Right renal pelvis (tissue), 4 donors: ENCODE measurements at regions not wholly inside any gene's neighbourhood (a gene's known extent, or its start where the extent isn't known, plus 50 kb on each side); places are given as distances from the start of the nearest gene placed in this dataset.

ENCODE experiments used
- DNase-seq, 4 donors: peaks; one replicate each; pipeline ENCODE4 v3.0.0-alpha.2; 2013; ENCODE audit warnings: low read depth in 4 of 4, low spot score in 3 of 4, missing footprints in 1 of 4

DNA sequence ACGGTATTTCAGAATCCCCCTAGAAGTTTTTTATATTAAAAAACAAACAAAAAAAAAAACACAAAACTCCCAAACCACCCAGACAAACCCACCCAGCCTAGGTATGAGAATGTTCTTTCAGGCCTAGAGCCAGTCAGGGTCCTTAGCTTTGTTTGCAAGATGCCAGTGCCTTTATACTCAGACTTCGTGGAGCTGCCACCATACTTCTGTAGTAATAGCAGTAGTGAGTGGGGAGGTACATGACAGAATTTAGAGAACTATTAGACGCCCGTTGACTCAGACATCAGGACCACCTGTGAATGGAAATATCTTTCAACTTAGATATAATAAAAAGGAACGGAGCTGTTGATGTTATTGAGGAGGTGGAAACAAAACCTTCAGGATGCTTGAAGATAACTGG lies 138.2 kb upstream of the MKLN1 start:
- DNase-seq, result no peak

DNA sequence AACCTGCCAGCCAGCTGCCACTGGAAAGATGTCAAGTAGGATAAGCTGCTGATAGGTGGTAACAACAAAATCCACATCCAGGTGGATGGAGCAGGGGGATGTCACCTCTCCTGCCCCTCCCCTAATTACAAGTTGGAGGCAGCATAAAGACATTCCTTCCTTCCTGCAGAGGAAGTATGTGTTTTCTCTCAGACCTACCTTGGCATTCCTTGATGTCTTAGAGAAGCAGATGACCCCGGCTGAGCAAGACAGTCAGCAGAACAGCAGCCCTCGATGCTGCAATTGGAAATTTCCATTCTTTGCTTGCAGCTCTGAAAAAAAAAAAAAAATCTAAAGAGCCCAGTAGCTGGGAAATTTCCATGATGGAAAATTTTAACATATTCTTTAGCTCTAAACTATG lies 137.5 kb upstream of the MKLN1 start:
- no peak for DNase-seq

DNA sequence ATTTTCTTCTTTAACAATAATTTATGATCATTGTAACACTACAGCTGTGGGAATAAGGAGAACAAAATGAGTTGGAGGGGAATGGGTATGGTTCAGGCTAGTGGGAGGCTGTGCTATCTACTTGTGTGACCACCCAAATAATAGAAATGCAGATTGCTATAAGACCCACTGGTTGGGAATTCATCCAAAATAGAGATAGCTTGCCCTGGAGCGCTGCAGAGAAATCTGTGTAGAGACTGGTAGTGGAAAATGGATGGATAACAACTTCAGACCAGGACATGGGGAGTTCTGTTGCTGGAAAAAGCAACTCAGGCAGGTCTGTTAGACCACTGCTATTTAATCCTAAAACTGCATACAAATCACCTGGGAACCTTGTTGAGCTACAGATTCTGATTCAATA lies 137.1 kb upstream of the MKLN1 start:
- DNase-seq, result no peak

DNA sequence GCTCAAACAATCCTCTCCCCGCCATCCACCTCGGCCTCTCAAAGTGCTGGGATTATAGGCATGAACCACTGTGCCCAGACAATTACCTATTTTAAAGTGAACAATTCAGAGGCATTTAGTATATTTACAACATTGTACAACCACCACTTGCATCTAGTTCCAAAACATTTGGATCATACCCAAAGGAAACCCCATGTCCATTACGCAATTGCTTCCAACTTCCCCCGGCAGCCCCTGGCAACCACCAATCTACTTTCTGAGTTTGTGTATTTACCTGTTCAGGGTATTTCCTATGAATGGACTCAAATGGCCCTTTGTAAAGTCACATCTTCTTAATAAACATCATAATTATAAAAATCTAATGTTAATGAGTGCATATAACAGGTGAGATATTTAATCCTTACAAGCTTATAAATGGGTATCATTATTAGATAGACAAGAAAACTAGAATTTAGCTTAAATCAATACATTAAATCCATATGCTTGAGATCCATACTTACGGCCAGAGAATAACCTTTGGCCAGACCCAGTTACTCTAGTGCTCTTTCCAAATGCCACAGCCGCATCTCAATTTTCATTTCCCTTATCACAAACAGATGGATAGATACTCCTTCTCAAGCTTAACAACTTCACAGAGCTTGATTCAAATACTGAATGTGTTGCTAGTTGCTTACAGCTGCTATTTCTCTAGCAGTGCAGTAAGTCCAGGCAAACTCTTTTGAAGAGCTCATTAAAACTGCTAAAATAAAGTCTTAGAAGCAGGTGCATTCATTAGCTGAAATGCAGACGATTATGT lies 133.4 kb upstream of the MKLN1 start:
- DNase-seq, result no peak

DNA sequence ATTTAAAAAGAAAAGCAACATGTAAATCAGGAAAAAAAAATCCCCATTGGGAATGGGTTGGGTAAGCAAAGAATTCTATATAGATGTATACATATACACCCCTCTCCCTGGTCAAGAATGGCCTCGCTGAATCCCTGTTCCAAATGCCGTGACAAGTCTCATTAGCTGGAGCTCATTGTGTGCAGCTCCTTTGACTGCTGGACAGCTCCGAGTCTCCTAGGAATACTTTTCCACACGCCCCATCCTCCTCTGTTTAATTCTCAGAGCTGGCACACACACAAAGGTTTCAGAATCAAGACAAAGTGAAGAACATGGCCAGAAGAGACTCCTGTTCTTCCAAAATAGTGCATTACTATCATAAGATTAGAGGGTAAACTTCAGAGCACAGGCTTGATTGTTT lies 130.9 kb upstream of the MKLN1 start:
- DNase-seq, result peak in 3 of 4 donors; percentile 28 to 35 (median 35)

DNA sequence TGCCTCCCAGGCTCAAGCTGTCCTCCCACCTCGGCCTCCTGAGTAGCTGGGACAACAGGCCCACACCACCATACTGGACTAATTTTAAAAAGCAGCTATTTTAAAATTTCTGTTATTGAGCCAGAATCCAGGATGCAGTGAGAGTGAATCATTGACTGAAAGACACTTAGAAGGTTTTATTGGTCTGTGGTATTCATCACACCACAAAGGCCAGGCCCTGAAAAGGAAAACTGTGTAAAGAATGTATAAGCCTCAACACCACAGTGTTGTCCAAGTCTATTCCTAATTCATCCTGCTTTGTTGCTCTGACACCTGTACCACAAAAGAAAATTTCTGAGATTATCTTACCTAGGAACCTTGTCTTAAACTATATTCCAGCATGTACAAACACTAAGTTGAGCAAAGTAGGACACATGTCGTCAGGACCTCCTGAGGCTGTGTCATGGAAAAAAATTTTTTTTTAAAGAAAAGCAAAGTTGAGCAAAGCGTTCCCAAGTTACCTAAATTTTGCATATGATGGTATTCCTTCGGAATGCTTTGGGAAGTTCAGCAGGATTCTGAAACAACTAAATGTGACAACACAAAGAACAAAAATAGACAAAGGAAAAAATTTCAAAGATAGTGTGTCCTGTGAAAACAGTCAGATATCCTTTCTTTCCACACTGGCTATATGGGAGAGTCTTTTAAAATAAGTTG lies 129.6 kb upstream of the MKLN1 start:
- DNase-seq, result no peak

DNA sequence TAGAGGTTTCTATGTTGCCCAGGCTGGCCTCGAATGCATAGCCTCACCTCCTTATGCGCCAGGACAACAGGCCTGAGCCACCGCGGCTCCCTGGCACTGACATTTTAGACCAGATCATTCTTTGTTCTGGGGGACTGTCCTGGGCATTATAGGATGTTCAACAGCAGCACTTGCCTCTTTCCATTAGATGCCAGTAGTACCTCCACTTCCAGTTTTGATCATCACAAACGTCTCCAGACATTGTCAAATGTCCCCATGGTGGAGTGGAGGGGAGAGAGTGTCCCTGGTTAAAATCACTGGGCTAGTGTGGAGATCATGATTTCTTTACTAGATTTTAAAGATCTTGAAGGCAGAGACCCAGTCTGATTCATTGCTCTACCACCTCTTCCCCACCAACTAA lies 125.2 kb upstream of the MKLN1 start:
- no peak for DNase-seq

DNA sequence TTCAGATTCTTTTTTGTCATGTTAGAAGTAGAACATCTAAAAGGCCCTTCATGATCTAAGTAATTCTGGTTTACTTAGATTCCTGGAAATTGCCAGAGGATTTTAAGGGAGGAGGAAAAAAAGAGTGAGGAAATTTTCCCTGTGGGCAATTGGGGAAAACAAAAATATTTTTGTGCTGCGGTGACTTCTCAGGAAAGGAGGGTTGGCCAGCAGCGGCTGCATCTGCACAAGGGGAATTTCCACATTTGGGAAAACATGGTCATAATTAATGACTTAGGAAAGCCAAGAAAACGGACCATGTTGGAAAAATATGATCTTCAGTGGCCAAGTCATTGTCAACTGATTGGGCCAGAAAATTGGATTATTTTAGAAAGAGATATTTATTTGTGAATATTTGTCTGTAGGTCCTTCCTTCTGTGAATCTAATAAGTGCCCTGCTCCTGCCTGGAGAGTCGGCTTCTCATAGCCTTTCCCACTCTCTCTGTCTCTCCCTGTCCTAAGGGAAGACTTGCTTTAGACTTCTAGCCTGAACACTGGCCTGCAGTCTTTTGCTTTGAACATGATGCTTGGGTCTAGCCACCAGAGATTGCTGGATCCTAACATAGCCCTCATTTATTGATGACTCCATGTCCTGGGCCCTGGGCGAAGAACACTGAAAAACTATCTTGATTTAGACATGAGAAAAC lies 124.2 kb upstream of the MKLN1 start:
- no peak for DNase-seq

DNA sequence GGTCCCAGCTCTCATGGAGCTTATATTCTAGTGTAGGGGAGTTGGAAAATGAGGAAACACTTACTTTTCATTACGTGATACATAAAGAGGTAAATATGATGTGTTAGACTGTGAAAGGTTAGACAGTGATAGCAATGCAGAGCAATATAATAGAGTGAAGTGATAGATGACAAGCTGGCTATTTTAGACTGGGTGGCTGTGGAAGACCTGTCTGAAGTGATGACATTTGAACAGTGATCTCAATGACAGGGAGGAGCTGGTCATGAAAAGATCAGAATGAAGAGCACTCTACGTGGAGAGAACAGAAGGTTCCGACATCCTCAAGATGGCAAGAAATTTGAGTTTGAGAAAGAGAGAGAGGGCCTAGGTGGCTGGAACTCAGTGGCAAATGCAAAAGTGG lies 118.9 kb upstream of the MKLN1 start:
- no peak for DNase-seq

DNA sequence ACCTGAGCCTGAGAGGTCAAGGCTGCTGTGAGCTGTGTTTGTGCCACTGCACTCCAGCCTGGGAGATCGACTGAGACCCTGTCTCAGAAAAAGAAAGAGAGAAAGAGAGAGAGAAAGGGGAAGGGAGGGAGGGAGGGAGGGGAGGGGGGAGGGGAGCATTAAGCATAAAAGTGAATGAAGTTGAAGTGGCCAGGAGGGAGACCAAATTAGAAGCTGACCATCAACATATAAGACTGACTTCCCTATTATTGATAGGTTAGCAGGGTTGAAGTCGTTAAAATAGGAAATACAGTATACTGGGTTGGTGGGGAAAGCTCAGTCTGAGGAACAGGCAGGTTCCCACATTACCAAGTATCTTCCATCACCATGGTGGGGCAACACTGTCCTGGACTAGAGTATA lies 117.1 kb upstream of the MKLN1 start:
- DNase-seq, result no peak

DNA sequence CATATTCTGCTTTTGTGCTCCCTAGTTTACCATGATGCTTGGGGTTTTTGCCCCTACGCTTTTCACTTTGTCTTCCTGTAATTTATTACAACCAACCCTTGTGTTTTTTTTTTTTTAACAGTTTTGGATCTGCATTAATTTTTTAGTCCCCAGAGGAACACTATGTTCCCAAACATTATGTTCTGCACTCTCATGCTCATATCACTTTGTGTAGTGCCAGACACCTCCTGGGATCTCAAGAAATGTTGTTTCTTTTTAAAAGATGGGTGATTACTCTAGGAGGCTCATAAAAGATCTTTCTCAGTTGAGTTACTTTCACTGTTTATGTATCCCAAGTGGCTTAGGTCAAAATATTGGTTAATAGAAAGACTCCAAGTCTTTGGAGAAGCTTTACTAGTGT lies 116.2 kb upstream of the MKLN1 start:
- no peak for DNase-seq

DNA sequence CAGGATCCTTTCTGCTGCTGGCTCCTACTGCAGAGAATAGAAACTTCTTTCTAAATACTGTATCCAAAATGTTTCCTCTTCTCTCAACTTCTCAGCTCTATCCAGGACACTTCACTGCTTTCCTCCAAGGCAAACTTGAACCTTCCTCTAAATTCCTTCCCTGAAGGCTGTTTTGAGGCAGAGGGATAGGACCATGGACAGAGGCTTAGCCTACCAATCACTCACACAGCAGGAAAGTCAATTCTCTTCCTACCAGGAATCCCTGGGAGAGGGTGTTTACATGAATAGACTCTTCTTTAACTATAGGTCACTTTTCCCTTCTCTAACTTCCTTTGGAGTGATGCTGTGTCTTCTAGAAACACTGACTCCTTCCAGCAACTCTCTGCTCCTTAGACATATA lies 115.6 kb upstream of the MKLN1 start:
- peak in 1 of 4 donors; percentile 16 for DNase-seq

DNA sequence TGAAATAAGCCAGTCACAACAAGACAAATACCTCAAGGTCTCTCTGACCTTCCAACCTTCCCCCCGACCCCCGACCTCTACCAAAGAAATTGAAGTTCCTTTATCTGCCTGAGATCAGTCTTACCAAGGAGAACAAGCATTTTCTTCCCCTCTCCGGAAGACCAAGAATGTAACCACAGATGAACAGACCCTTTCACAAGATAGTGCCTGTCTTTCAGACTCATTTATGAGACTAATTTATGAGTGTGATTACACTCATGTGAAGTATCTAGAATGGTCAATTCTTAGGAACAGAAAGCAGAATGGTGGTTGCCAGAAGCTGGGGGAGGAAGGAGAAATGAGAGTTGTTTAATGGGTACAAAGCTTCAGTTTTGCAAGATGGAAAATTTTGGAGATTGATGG lies 108.9 kb upstream of the MKLN1 start:
- DNase-seq, result no peak

DNA sequence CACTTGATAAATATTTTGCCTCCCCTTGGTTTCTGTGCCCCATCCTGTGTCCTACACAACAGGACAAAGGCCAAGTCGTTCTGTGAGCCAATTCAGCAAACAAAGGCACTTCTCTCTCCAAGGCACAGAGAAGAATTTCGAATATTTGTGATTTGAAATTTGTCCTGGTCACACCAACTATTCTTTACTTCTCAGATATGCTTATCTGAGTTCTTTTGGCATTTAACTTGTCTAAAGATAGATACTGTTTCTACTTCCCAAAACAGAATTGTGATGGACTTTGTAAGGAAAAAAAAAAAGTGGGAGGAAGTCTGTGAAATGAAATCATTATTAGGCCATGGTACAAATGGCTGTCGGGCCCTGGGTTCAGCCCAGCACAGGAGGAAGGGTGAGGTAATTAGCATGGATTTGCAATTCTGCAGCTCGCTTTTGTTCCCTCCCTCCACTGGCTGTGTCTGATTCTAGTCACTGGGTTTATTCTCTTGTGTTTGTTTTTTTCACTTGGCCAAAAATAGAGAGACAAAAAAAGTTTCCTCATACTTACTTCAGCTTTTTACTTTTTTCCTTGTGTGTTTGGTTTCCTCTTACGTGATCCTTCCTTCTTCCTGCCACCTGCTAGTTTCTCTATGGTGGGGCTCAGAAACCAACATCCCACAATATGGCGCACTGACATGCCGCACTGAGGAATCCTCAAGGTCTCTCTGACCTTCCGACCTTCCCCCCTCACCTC lies 108.2 kb upstream of the MKLN1 start:
- DNase-seq, result no peak

DNA sequence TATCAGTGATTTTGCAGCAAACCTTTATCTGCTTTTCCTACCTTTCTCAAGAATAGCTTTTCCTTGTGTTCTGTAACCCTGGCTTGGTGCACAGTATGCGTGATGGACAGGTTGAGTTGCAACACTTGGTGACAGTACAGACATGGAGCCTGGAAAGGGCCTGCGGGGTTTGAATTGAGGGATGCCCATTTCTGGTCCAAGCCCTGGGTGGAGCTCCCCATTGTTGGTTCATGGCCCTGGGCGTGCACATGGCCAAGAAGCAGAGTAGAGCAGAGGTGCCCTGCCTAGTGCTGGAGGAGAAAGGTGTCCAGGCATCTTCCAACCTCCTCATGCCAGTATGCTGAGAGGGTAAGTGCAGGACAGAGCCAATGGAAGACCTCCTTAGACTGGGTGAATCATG lies 106.6 kb upstream of the MKLN1 start:
- no peak for DNase-seq

DNA sequence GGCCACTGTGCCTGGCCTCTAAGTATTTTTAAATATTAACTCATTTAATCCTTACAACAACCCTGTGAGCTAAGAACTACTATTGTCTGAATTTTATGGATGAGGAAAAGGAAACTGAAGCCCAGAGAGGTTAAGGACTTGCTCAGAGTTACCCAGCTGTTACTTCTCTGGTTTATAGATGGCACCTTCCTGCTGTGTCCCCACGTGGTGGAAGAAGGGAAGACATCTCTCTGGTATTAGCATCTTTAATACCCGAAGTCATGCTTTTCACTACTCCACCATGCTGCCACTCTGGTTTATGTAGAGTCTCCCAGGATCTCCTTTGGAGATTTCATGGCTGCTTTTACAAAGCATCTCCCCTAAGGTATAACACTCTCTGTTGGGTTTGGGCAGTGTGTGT lies 105.5 kb upstream of the MKLN1 start:
- no peak for DNase-seq

DNA sequence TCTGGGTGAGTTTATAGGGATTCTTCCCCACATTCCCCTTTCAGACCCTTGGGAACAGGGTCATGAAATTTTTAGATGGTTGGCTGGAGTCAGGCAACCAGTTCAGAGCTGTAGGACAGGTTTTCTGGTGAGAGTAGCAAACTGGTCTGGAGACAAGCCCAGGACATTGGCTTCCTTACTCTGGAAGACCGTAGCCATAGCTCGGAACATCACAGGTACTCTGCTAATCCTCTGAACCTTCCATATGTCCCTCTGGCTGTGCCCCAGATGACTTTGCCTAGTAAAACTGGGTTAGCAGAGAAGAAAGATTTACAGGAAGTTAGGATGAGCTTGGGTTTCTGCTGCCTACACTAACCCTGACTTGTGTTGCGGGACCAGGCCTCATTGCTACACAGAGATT lies 104.5 kb upstream of the MKLN1 start:
- DNase-seq, result no peak

DNA sequence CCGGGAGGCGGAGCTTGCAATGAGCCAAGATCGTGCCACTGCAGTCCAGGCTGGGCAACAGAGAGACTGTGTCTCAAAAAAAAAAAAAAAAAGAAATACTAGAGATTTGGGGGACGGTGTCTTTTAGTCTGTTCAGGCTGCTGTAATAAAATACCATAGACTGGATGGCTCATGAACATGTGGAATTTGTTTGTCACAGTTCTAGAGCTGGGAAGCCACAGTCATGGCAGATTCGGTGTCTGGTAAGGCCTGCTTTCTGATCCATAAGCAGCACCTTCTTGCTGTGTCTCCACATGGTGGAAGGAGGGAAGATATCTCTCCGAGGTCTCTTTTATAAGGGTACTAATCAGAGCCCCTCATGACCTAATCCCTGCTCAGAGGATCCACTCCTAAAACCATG lies 102.7 kb upstream of the MKLN1 start:
- no peak for DNase-seq

DNA sequence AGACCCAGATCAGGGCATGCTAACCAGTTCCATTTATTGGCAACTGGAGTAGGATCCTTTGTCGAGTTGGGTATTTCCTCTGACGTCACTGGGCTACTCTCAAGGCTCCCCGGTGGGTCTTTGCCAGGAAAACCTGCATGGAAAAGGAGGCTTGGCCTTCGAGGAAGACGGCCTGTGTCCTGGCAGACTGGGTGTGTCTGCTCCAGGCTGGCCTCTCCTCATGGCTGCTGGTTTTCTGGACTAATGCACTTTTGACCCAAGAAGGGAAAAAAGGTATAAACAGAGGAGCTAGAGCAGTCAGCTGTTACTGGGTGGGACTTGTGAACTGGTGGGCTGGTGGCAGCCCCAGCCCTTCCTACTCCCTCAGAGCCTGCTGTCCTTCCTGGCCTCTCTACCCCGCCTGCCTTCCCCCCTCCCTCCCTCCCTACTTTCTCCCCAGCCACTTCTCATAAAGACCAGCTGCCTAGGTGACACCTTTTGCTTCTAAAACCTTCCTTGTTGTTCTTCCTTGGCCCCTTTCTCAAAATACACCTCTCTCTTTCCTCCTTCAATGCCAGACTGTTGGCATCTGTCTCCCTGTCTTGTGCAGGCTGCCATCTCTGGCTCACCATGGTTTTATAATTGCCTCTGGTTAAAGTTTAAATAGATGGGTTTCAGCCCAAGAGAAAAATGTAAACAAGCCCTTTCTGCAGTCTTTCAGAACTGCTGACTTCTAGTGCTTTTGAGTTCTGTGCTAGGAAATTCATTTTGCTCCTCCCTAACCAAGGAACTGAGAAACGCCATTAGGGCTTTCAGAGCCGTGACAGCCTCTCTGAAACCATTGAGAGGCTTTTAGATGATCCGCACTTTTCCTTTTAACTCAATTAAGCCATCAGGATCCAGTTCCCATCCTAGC lies 101.8 kb upstream of the MKLN1 start:
- DNase-seq, result peak in 3 of 4 donors; percentile 12 to 43 (median 25)

DNA sequence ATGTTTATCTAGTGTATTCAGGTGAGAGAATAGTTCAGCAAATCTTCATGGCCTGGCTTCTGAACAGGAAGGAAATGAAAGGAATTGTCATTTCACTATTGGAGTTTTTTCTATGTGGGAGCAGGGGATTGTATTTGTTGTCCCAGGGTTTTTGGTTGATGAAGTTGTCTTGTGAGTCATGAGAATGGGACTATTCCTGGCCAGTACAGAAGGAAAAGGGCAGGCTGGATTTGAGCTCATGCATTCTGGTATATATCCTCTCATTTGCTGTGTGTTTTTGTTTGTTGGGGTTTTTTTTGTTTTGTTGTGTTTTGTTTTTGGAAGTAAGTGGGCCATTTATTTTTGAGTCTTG lies 101.2 kb upstream of the MKLN1 start:
- DNase-seq, result no peak
